Psoas muscle (tissue), 7 donors: ENCODE measurements at regions not wholly inside any gene's neighbourhood (a gene's known extent, or its start where the extent isn't known, plus 50 kb on each side); places are given as distances from the start of the nearest gene placed in this dataset.
"Not testable (repeated sequence)": the region's sequence is repeated elsewhere in the genome, so short reads cannot be mapped to it uniquely, and the experiment has no call there.

Experiments
- ATAC-seq, 4 donors: fragments of 200-7000 bp; cut with Tn5 transposase; one replicate each; pipeline ENCODE4 v1.9.1; 2020; ENCODE audit warnings: moderate library complexity in 3 of 4, mild to moderate bottlenecking in 2 of 4
- DNase-seq, 2 donors: peaks; one replicate each; pipeline ENCODE4 v3.0.0-alpha.2; 2020
- H3K27ac ChIP-seq: fragments of 200-600 bp; one replicate; pipeline ENCODE4 v1.8.0; 2022
- H3K27me3 ChIP-seq, 3 donors: fragments of 200-600 bp in 1 of 3; one replicate each; pipeline versions ENCODE4 v1.6.1 to v1.8.0; 2013 to 2022; ENCODE audit warnings: low read length in 2 of 3, mild to moderate bottlenecking in 2 of 3, moderate library complexity in 1 of 3; ENCODE audit not compliant: insufficient read depth in 3 of 3
- H3K36me3 ChIP-seq, 2 donors: fragments of 200-600 bp in 1 of 2; one replicate each; pipeline versions ENCODE4 v1.6.1 to v1.8.0; 2013 to 2022; ENCODE audit warnings: low read depth in 1 of 2, mild to moderate bottlenecking in 1 of 2, moderate library complexity in 1 of 2; ENCODE audit not compliant: insufficient read depth in 1 of 2
- H3K4me1 ChIP-seq: fragments of 200-600 bp; one replicate; pipeline ENCODE4 v1.8.0; 2022
- H3K4me3 ChIP-seq: fragments of 200-600 bp; one replicate; pipeline ENCODE4 v1.8.0; 2022; ENCODE audit warnings: mild to moderate bottlenecking
- H3K9me3 ChIP-seq: fragments of 200-600 bp; one replicate; pipeline ENCODE4 v1.8.0; 2022
- WGBS, 3 donors: extraction: QIAGEN DNeasy Blood & Tissue Kit; methylation state at CpG; one replicate each; pipeline versions ENCODE4 v1.1.6 to v1.1.7; 2013; 5-methylcytosine and 5-hydroxymethylcytosine counted together
- intact Hi-C, 2 donors: fragments of 100-400 bp; cut with DNase I; formaldehyde crosslinking; loops; one replicate each; pipeline versions ENCODE4 v1.11.0 to v1.14.2; 2022
- TF ChIP-seq, protein P1 (sequence below): fragments of 200-600 bp; IDR thresholded peaks from one replicate; pipeline ENCODE4 v1.8.0; 2022; ENCODE audit warnings: antibody characterized with exemption
- donor health status: healthy with polysubstance abuse.
- donor health status: DM: no; HTN: no; CAD: no; lungs with moderate emphysema.
- donor health status: Bipolar disorder and iron deficiency.
- donor health status: healthy.
- donor health status: DM: yes; HTN: yes; CAD: no.
- donor health status: DM: no; HTN: no; CAD: no.
- donor health status: DM: yes; HTN: yes; CAD: no.

DNA sequence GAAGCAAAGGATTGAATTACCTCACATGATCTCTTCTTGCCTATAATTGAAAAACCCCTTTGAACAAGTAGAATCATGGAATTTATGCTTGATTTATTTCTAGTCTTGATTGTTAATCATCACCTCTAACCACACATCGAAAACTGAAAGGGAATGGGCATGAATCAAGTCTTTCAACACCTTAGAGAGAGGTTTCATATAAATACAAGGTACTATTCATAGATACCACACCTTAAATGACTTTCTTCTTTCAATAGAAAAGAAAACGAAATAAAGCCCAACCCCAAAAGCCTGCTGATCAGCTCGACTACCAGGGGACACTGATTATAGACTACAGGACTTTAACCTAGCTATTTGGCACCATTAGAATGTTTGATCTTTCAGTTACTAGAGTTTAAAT lies 128.6 kb upstream of the PTPRZ1 start:
- intact Hi-C loops: no loop called here
- TF ChIP-seq, protein P1, sequence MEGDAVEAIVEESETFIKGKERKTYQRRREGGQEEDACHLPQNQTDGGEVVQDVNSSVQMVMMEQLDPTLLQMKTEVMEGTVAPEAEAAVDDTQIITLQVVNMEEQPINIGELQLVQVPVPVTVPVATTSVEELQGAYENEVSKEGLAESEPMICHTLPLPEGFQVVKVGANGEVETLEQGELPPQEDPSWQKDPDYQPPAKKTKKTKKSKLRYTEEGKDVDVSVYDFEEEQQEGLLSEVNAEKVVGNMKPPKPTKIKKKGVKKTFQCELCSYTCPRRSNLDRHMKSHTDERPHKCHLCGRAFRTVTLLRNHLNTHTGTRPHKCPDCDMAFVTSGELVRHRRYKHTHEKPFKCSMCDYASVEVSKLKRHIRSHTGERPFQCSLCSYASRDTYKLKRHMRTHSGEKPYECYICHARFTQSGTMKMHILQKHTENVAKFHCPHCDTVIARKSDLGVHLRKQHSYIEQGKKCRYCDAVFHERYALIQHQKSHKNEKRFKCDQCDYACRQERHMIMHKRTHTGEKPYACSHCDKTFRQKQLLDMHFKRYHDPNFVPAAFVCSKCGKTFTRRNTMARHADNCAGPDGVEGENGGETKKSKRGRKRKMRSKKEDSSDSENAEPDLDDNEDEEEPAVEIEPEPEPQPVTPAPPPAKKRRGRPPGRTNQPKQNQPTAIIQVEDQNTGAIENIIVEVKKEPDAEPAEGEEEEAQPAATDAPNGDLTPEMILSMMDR: no peak
- WGBS, 3 donors: 42 to 50% (median 45%) methylated on average over 3 of the region's 3 CpGs

DNA sequence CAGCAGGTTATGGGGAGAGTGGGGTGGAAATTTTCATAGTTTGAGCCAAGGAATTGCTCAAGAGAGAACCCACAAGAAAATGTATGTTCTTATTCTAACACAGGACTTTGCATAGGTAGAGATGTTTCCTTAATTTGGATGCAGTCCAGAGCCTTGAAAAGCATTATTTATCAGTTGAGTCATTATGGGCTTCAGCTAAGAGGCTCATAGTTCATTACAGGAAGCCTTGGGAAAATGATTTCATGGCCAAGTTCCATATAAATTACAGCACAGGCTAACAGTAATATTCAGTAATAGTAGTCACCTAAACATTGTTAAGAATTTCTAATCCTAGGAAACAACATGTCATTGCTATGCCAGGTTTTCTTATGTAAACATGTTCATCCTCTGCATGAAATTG lies 131.1 kb upstream of the PTPRZ1 start:
- Histone ChIP-seq H3K9me3 (no peaks in the 10 kb centered on the region), H3K27me3 (no peaks in the 10 kb centered on the region), H3K4me3 (no peak overlapping the region), H3K4me1 (no peaks in the 10 kb centered on the region), H3K36me3 (no peaks in the 10 kb centered on the region), H3K27ac (no peak overlapping the region)
- TF ChIP-seq, protein P1: no peak
- ATAC-seq: no peak
- intact Hi-C loops: no loop called here
- DNase-seq: no peak

More for the DNA sequence above, 128.6 kb upstream of the PTPRZ1 start:
- Histone ChIP-seq H3K4me3 (no peak overlapping the region), H3K9me3 (no peaks in the 10 kb centered on the region), H3K4me1 (no peaks in the 10 kb centered on the region), H3K27me3 (no peaks in the 10 kb centered on the region), H3K36me3 (no peaks in the 10 kb centered on the region), H3K27ac (no peak overlapping the region)
- no peak for DNase-seq
- no peak for ATAC-seq

DNA sequence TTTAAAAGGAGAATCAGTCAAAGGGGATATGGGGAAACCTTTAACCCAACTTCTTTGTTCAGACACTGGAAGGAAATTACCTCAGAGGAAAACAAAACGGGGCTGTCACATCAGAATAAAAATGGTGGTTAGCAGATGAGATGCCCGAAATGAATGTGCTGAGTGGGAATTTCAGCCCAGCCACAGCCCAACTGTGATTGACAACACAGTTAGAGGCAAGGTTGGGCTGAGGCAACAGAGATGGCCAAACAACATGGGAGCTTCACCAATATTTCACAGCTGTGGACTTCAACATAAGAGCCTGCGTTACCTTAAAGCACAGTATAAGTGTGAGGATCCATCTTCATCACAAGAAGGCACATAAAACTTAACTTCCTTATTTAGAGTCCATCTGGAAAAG lies 133.5 kb upstream of the PTPRZ1 start:
- intact Hi-C loops: no loop called here
- H3K9me3 ChIP-seq: no peaks in the 10 kb centered on the region
- 55 to 61% (median 55%) methylated on average over 3 of the region's 3 CpGs for WGBS, 3 donors

DNA sequence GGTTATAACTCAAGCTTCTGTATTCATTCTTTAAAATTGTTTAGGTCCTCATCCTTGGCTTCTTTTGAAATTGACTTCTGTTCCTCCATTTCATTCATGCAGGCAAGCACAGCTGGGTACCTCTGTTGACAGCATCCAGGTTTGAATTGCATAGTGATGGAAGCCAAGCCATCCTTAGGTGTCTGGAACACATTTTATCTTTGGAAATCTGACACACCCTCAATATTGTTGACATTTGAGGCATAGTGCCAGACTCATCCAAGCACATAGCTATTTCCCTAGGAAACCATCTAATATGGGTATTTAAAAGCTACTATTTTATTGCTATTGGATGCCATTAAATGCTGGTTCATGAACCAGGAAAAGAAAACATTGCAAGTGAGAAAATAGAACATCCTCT lies 142.1 kb upstream of the PTPRZ1 start:
- H3K4me1 ChIP-seq: no peaks in the 10 kb centered on the region
- H3K36me3 ChIP-seq: no peaks in the 10 kb centered on the region
- H3K27ac ChIP-seq: no peak overlapping the region
- peaks cover 6% of the 10 kb centered on the region for H3K9me3 ChIP-seq
- no peak overlapping the region for H3K4me3 ChIP-seq
- no peaks in the 10 kb centered on the region for H3K27me3 ChIP-seq
- TF ChIP-seq, protein P1: no peak
- no peak for DNase-seq
- no peak for ATAC-seq
- intact Hi-C loops: no loop called here

More for the DNA sequence above, 133.5 kb upstream of the PTPRZ1 start:
- no peak for DNase-seq
- Histone ChIP-seq H3K27ac (no peak overlapping the region), H3K36me3 (no peaks in the 10 kb centered on the region), H3K4me3 (no peak overlapping the region), H3K27me3 (no peaks in the 10 kb centered on the region), H3K4me1 (no peaks in the 10 kb centered on the region)
- TF ChIP-seq, protein P1: no peak
- ATAC-seq: no peak

DNA sequence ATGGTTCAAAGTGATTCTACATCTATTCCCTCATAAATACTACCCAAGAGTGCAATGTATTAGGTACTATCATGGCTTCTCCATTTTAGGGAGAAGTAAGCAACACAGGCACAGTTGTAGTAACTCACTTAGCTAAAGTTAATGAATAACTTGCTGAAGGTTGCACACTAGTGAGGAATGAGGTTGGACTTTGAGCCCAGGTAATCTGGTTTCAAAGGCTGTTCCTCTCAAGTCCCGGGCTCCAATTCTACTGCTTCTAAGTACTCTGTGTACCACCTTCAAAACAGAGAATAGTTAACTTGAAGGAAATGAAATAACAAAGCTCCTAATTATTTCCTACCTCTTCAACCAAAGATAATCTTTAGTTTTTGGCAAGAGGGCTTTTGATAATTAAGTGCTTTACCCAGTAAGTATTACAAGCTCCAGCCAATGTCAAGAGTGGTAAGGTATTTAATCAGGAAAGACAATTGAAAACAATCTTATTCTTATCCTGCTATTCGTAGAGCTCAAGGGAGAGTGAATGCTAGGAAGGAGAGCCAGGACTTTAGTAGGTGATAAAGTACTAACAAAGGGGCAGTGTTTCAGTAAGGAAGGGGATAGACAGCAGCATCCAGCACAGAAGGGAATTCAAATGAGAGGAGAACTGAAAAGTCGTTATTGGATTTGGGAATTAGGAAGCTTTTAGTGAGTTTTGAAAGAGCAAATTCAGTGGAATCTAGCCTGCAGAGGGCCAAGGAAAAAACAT lies 158.2 kb upstream of the PTPRZ1 start:
- 46 to 51% (median 48%) methylated on average over 3 of the region's 3 CpGs for WGBS, 3 donors

DNA sequence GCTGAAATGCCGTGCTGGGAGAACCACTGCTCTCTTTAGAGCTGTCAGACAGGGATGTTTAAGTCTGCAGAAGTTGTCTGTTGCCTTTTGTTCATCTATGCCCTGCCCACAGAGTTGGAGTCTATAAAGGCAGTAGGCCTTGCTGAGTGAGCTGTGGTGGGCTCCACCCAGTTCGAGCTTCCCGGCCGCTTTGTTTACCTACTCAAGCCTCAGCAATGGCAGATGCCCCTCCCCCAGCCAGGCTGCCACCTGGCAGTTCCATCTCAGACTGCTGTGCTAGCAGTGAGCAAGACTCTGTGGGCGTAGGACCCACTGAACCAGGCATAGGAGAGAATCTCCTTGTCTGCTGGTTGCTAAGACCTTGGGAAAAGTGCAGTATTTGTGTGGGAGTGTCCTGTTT lies 160.0 kb upstream of the PTPRZ1 start:
- H3K4me3 ChIP-seq, H3K27ac ChIP-seq, ATAC-seq, H3K4me1 ChIP-seq, H3K9me3 ChIP-seq, intact Hi-C loops, H3K36me3 ChIP-seq, H3K27me3 ChIP-seq, DNase-seq: not testable (repeated sequence)
- WGBS, 3 donors: 35 to 53% (median 42%) methylated on average over 5 of the region's 5 CpGs

More for the DNA sequence above, 158.2 kb upstream of the PTPRZ1 start:
- DNase-seq (no peak), ATAC-seq (no peak)
- H3K27ac ChIP-seq: no peak overlapping the region
- no peaks in the 10 kb centered on the region for H3K27me3 ChIP-seq
- no peaks in the 10 kb centered on the region for H3K36me3 ChIP-seq
- H3K9me3 ChIP-seq: no peaks in the 10 kb centered on the region
- no peaks in the 10 kb centered on the region for H3K4me1 ChIP-seq
- TF ChIP-seq, protein P1: no peak
- intact Hi-C loops: no loop called here
- H3K4me3 ChIP-seq: no peak overlapping the region
